HepG2 (cell line): ENCODE measurements at regions not wholly inside any gene's neighbourhood (a gene's known extent, or its start where the extent isn't known, plus 50 kb on each side); places are given as distances from the start of the nearest gene placed in this dataset.

Source experiments
- FIP1L1 ChIP-seq: fragments of 200-400 bp; formaldehyde crosslinking; IDR thresholded peaks from 2 replicates; pipeline ENCODE4 v1.6.1; 2018; ENCODE audit warnings: low read depth, mild to moderate bottlenecking, low read length, moderate library complexity, borderline replicate concordance; ENCODE audit not compliant: insufficient read depth
- MAX ChIP-seq: IDR thresholded peaks from 2 replicates; pipeline ENCODE4 v1.6.1; 2012; ENCODE audit warnings: inconsistent platforms
- MIXL1 ChIP-seq: IDR thresholded peaks from 2 replicates; pipeline ENCODE4 v1.6.1; 2016
- MYC ChIP-seq: sonication (generic); formaldehyde crosslinking; IDR thresholded peaks from 2 replicates; pipeline ENCODE4 v1.9.0; 2021; ENCODE audit warnings: missing genetic modification reagents, borderline replicate concordance
- TCF7 ChIP-seq: sonication (generic); IDR thresholded peaks from 2 replicates; pipeline ENCODE4 v1.6.1; 2016; ENCODE audit warnings: antibody characterized with exemption, low read depth
- YY1 ChIP-seq: IDR thresholded peaks from 2 replicates; pipeline ENCODE4 v1.6.1; 2011; ENCODE audit warnings: low read length, low read depth, moderate library complexity, mild to moderate bottlenecking; ENCODE audit not compliant: insufficient read depth, insufficient replicate concordance
- TF ChIP-seq, protein P1 (sequence below): sonication (generic); formaldehyde crosslinking; IDR thresholded peaks from 2 replicates; pipeline ENCODE4 v1.5.0; 2020; ENCODE audit warnings: mild to moderate bottlenecking, missing genetic modification reagents, moderate library complexity
- TF ChIP-seq, protein P2 (sequence below): sonication (generic); formaldehyde crosslinking; IDR thresholded peaks from 2 replicates; pipeline ENCODE4 v1.5.1; 2020; ENCODE audit warnings: mild to moderate bottlenecking, missing genetic modification reagents, moderate library complexity

- TF ChIP-seq, protein P1, sequence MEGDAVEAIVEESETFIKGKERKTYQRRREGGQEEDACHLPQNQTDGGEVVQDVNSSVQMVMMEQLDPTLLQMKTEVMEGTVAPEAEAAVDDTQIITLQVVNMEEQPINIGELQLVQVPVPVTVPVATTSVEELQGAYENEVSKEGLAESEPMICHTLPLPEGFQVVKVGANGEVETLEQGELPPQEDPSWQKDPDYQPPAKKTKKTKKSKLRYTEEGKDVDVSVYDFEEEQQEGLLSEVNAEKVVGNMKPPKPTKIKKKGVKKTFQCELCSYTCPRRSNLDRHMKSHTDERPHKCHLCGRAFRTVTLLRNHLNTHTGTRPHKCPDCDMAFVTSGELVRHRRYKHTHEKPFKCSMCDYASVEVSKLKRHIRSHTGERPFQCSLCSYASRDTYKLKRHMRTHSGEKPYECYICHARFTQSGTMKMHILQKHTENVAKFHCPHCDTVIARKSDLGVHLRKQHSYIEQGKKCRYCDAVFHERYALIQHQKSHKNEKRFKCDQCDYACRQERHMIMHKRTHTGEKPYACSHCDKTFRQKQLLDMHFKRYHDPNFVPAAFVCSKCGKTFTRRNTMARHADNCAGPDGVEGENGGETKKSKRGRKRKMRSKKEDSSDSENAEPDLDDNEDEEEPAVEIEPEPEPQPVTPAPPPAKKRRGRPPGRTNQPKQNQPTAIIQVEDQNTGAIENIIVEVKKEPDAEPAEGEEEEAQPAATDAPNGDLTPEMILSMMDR (CRISPR knock-in tag): no peak
- TF ChIP-seq MIXL1 (CRISPR knock-in tag) (no peak), MAX (no peak), MYC (CRISPR knock-in tag) (no peak), TCF7 (no peak), YY1 (no peak), FIP1L1 (no peak)
- TF ChIP-seq, protein P2, sequence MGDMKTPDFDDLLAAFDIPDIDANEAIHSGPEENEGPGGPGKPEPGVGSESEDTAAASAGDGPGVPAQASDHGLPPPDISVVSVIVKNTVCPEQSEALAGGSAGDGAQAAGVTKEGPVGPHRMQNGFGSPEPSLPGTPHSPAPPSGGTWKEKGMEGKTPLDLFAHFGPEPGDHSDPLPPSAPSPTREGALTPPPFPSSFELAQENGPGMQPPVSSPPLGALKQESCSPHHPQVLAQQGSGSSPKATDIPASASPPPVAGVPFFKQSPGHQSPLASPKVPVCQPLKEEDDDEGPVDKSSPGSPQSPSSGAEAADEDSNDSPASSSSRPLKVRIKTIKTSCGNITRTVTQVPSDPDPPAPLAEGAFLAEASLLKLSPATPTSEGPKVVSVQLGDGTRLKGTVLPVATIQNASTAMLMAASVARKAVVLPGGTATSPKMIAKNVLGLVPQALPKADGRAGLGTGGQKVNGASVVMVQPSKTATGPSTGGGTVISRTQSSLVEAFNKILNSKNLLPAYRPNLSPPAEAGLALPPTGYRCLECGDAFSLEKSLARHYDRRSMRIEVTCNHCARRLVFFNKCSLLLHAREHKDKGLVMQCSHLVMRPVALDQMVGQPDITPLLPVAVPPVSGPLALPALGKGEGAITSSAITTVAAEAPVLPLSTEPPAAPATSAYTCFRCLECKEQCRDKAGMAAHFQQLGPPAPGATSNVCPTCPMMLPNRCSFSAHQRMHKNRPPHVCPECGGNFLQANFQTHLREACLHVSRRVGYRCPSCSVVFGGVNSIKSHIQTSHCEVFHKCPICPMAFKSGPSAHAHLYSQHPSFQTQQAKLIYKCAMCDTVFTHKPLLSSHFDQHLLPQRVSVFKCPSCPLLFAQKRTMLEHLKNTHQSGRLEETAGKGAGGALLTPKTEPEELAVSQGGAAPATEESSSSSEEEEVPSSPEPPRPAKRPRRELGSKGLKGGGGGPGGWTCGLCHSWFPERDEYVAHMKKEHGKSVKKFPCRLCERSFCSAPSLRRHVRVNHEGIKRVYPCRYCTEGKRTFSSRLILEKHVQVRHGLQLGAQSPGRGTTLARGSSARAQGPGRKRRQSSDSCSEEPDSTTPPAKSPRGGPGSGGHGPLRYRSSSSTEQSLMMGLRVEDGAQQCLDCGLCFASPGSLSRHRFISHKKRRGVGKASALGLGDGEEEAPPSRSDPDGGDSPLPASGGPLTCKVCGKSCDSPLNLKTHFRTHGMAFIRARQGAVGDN (CRISPR knock-in tag): no peak
These were observed 51.4 kb upstream of the NUP50 start for GRCh38 chr22:45112136-45112879.
